HG03520 (cell line): ENCODE measurements at regions not wholly inside any gene's neighbourhood (a gene's known extent, or its start where the extent isn't known, plus 50 kb on each side); places are given as distances from the start of the nearest gene placed in this dataset.

Experiments used
- ATAC-seq: cut with Tn5 transposase; IDR thresholded peaks from one replicate; pipeline ENCODE4 v1.9.1; 2021; ENCODE audit warnings: mild to moderate bottlenecking, moderate library complexity; ENCODE audit not compliant: unreplicated experiment

DNA sequence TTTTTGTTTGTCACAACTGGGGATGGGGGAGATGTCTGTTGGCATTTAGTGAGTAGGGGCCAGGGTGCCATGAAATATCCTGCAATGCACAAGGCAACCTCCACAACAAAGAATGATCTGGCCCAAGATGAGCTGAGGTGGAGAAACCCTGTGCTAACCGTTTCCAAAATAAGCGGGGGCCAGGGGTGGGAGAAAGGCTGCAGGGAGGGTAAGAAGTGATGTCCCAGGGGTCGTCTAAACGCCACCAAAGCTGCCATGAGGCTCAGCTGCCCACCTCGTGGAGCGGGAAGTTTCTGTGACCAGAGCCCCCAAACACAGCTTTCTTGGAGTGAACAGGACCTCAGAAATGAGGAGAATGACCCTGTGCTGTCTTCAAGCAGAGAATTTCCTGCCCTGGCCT, 76.5 kb upstream of the CDH5 start:
- no peak for ATAC-seq

DNA sequence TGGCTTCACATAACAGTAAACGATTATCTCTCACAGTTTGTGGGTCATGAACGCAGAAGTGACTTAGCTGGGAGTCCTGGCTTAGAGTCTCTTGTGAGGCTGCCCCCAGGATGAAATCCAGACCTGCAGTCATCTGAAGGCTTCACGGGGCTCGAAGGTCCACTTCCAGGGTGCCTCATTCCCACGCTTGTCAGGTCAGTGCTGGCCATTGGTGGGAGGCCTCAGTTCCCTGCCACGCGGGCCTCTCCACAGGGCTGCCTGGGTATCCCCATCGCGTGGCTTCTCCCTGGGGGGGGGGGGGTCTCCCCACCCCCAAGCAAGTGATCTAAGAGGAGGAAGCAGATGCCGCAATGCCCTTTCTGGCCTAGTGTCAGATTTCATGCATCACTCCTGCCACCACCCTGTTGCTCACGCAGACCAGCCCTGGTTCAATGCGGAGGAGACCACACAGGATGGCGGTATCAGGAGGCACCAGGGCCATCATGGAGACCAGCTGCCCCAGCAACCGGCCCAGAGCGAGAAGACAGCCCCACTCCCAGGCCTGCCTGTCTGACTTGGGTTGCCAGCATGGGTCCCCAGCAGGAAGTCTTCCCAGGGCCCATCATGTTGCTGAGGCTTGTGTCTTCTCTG, 77.3 kb upstream of the CDH5 start:
- no peak for ATAC-seq

DNA sequence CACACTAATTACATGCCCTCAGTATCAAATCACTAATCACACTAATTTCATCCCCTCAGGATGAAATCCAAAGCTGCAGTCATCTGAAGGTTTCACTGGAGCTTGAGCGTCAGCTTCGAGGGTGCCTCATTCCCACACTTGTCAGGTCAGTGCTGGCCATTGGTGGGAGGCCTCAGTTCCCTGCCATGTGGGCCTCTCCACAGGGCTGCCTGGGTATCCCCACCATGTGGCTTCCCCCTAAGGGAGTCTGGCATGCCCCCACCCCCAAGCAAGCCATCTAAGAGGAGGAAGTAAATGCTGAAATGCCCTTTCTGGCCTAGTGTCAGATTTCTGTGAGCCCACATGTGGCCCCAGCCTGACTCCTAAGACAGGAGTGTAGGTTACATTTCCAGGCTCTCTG, 78.6 kb upstream of the CDH5 start:
- no peak for ATAC-seq

DNA sequence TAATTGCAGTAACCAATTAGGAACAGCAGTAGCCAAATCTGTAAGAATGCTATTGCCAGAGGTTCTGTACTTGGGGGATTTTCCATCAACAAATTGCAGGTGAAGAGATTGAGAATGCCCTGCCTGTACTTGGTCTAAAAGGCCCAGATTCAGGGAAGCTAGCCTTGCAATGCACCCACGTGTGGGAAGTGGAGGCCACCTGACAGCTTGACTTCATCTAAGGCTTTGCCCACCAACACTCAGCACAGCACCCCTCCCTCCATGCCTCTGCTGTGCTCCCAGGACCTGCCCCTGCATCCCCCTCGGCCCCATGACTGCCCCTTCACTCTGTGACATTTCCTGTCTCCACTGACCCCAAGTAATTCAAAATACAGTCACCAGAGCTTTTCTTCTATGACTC, 79.1 kb upstream of the CDH5 start:
- ATAC-seq = no peak

DNA sequence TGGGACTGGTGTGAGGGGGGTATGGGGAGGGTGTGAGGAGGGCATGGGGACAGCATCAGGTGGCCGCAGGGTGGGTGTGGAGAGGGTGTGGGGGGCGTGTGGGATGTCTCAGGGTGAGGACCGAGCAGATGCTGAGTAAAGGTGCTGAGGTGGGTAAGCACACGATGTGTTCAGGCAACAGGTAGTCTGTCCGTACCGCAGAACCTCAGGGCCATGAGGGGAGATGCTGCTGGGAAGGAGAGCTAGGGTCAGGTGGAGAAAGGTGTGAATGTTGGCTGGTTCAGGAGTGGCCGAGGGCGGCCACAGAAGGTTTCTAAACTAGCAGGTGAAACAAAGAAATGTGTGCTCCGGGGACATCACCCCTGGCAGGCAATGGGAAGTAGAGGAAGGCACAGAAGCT, 80.0 kb upstream of the CDH5 start:
- ATAC-seq = no peak

DNA sequence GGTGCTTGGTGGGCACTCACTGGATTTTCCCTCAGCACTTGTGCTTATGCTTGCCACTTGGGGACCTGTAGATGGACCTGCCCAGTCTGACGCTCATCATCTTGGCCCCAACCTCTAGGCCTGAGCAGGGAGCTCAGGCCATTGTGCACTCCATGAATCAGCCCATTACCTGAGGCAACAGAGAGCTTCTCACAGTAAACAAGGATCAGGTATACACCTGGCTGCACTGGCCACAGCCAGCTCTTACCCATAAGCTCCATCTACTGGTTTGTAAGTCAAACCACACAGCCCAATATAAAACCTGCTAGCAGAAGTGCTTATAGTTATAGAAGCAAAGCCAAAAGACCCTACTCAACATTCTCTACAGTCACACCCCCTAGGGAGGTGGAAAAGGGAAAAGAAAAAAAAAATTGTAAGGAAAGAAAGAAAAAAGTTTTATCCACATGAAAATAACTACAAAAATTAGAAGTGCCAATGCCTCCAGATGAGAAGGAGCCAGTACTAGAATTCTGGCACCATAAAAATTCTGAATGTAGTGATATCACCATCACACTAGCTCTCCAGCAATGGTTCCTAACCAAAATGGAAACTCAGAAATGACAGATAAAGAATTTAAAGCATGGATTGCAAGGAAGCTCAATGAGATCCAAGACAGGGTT, 87.8 kb upstream of the CDH5 start:
- ATAC-seq = no peak

DNA sequence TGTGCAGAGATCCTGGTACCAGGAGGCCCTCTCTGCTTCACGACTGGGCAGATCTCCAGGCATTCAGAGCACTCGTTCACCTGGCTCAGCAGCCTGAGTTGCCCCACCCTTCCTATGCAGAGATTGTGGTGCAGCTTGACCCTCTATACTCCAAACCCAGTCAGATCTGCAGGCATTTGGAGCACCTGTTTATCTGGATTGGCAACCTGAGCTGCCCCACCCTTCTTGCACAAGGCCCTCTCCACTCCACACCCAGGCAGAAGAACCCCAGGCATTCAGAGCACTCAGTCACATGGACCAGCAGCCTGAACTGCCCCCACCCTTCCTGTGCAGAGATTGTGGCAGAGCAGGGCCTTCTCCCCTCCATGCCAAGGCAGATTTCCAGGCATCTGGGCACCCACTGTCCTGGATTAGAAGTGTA, 88.4 kb upstream of the CDH5 start:
- no peak for ATAC-seq

DNA sequence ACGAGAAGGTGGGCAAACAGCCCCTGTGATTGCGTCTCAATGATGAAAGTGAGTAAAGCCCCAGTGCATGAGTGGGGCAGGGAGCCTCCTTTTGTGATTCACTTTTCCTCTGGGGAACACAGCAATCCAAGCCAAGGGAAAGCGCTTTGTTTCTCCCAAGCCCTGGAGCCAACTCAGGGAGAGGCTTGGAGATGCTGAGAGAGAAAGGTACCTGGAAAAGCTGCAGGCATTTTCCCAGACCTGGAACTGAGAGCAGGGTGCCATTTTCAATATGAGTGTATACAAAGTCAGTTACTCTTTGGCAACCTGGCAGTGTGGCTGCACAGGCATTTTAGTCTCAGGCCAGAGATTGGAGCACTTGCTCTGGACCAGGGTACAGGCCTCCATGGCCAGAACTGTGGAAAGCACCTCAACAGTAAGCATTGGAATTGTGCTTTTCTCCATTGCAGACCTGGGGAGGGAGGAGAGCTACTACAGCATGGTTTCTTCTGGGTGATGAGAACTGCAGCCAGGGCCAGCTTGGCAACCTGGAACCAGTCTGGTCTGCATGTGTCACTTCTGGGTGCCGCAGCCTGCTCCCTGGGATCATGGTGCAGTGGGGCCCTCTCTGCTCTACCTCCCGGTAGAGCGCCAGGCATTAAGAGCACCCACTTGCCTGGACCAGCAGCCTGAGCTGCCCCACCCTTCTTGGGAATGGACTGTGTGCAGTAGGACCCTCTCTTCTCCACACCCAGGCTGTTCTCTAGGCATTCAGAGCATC, 89.0 kb upstream of the CDH5 start:
- ATAC-seq = no peak

DNA sequence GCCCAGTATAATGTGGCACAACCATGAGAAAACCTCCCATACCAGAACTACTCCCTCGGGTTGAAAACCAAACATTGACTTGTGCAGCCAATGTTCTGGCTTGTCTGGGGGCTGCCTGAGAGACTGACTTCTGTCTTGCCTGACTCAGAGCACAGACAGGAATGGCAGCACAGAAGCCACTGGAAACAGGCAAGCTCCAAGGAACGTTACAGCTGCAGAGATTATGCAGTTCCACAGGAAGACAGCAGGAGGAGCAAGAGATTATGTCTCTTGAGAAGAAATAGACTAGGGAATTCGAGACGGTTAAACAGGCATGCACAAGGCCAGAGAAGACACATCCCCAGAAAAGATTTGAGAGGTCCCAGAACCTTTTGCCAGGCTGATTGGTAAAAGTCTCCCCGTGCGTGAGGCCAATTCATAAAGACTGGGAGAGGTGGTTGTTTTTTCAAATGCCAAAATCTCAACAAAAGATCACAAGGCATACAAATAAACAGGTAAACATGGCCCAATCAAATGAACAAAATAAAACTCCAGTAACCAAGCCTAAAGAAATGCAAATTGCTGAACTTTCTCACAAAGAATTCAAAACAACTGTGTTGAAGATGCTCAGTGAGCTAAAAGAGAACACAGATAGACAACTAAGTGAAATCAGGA, 90.6 kb upstream of the CDH5 start:
- ATAC-seq = no peak

DNA sequence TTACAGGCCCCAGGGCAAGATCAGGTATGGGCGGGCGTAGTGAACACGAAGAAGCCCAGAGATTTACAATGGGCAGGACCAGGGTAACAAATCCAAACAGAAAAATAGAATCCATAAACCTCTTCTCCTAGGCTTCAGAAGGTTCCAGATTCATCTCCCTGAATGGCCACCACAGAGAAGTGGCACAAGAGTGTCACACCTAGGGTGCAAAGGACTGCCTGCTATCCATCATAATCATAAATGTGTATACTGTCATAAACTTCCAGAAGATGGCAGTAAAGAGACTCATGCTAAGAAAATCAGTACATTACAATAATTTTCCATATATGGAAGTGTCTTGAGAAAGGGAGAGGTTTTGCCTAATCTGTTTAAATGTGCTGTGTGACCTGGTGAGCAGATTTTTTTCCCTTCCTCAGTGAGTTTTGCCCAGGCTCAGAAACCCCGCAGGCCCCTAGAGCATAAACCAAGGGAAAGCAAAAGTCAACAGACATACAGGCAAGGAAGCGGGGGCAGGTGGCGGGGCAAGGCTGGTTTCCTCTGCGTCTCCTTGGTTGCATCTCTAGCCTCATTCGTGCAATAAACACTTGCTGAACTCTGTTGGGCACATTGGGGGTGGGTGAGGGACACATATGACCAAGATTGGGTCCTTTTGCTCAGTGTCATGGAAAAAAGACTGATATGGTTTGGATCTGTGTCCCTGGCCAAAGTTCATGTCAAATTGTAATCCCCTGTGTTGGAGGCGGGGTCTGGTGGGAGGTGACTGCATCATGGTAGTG, 92.0 kb upstream of the CDH5 start:
- no peak for ATAC-seq

DNA sequence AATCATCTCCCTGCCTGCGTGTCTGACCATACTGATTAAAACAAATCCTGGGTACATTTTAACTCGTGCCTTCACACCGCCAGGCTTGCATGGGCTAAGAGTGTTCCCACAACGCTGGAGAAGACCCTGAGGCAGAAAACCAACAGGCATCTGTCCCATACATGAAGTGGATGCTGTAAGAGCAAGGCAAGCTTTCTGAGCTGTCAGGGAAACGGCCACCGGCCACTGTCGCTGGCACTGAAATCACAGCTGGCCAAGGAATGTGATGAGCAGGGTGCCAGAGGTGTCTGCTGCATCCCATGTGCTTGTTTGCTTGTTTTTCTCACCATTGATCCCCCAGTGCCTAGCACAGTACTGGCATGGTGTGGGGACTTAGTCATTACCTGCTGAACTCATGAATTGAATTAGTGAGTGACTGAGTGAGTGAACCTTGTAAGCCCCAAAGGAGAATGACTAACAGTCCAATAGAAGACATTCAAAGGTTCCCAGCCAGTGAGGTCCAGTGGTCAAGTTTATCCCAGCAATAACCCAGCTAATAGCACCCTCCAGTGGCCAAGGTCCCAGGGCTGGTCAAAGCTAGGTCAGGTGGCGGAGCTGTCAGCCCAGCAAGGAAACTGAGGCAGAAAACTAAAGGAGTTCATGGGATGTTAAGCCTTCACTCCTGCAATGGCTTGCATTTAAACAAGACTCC, 92.7 kb upstream of the CDH5 start:
- ATAC-seq = no peak

DNA sequence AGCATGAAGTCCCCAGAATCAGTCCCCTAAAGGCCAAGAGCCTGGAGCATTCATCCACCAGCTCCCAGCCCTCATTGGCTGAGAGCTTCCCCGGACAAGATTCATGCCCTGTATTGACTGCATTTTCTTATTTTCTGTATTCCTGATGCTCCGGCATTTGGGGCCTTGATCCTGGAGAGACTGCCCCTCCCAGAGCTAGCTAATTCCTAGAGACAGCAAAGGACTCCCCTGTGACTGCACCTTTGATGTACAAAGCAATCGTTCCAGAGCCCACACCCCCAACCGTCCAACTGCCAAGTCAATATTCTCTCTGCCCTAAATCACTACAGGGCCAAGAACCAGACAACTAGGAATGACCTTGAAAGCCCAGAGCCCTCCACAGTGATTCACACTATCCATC, 93.4 kb upstream of the CDH5 start:
- ATAC-seq = no peak

DNA sequence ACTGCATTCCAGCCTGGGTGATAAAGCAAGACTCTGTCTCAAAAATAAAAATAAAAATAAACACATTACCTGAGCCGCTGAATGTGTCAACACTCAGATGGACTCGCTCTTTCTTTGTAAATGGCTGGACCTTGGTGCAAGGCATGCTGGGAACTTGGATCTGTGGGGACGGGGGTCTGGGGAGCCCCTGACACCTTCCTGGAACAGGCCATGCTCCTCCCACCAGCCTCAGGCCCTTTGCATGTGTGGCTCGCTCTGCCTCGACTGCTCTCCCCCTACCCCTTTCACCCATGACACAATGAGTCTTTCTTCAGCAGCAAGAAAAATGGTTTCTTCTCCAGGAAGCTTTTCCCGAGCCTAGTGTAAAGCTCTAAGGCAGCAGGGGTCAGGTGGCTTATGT, 94.0 kb upstream of the CDH5 start:
- no peak for ATAC-seq

DNA sequence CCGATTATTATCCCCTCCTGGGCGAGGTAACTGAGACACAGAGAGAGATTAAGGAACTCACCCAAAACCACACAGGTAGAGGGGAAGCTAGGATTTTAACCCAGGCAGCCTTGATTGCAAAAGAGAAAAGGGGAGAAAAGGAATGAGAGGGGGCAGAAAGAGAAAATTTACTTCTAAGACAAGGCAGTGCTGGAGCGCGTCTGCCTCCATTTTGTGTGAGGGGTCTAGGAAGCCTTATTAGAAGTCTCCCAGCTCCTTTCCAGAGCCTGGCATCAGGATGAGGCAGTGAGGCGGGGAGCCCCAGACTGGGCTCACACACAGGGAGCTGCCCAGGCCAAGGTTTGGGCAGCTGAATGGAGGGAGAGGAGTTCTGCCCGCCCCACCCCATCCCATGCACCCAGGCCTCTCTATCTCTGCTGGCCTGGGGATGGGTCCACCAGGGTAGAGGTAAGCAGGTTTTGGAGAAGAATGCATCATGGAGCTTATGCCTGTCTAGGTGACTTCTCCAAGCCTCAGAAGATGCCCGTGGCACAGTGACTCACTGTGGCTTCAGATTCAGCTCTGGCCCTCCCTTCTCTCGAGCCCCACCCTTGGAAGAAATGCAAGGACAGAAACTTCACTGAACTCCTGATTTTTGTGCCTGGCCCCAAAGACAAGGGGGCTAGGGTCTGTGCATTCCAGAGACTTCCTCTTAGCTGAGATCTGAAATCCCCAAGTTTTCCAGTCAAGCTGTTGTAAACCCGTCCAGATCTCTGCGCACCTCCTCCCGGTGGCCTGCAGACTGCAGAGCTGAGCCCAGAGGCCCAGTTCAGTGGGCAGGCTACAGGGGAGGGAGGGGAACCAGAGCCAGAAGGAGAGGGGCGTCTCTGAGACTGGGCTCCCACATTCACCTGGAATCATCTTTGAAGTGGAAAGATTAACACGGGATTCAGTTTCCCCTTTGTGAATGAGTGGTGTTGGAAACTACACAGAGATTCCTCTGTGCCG, 95.1 kb upstream of the CDH5 start:
- ATAC-seq = no peak

DNA sequence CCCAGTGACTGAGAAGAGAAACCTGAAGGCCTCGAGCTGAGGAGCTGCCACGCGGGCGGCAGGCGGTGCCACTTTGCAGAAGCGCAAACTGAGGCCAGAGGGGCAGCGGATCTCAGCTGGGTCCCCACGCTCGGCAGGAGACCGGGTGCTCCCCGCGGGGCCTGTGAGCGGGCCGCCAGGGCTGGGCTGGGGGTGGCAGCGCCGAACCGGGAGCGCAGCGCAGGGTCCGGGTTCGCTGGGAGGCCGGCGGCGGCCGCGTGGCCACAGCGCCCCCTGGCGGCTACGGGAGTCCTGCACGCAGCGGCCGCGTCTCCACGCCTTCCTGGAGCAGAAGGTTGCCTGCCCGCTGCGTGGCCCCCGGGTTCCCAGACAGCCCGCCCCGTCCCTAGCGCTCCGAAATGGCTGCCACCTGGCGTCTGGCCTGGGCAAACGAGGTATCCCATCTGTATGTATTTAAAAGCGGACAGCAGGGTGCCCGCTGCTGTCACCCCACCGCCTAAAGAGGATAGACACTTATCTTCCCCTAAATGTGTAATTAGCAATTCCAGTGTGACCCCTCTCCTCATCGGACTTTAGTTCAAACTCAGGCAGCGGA, 96.1 kb upstream of the CDH5 start:
- ATAC-seq = peak; percentile 65

DNA sequence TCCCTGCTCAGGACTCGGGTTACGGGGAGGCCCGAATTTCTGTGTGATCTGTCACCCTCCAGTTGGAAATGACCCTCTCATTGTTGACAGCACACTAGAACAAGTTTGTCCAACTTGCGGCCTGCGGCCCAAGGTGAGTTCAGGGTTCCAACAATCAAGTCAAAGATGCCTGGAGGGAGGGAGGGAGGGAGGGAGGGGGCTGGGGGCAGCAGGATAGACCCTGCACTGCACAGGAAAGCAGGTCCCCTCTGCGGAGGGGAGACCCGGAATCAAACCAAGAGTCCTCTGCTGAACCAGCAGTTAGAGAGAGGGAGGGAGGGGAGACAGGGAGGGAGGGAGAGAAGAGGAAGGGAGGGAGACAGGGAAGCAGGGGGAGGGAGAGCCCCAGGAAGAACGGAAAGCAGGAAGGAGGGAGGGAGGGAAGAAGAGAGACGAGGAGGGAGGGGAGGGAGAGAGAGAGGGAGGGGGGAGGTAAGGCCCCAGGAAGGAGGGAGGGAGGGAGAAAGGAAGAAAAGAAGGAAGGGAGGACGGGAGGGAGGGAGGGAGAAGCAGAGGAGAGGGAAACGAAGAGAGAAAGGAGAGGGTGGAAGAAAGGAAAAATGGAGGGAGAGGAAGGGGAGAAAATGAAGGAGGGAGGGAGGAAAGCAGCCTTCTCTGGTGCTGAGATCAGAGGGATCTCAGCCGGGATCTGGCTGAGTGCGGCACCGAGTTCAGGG, 96.7 kb upstream of the CDH5 start:
- ATAC-seq = no peak

DNA sequence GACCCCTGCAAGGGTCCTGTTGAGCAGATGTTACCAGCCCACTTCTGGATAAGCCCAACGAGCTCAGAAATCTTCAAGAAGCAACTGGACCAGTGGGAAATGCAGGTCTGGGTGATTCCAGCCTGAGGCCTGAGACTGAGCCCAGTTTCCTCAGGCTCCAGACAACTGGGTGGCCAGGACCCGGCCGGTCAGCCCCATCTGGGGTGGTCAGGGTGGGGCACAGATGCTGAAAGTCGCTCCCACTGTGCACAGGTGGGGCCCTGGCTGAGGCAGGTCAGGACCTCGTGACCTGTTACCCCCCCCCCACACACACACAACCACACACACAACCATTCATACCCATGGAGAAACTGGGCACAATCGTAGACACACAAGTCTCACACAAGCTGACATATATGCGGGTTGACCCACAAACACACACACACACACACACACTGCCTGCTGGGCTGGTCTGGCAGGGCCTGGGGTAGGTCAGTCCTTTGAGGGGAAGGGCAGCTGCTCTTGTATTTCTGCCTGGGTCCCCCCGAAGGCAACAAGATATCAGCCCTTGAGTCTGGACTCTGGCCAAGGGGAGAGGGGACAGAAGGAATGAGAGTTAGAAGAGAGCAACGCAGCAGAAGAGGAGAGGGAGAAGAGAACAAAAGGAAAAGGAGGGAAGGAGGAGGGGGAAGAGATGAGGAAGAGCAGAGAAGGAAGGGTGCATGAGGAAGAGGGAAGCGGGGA, 99.0 kb upstream of the CDH5 start:
- no peak for ATAC-seq
